Left ventricle myocardium inferior (tissue), 1 donor: ENCODE measurements at regions not wholly inside any gene's neighbourhood (a gene's known extent, or its start where the extent isn't known, plus 50 kb on each side); places are given as distances from the start of the nearest gene placed in this dataset.

Experiments used
- DNase-seq: peaks from one replicate; pipeline ENCODE4 v3.0.0-alpha.2; 2020
- H3K27ac ChIP-seq: fragments of 200-600 bp; replicated peaks from 2 replicates; pipeline ENCODE4 v1.8.0; 2021
- H3K27me3 ChIP-seq: fragments of 200-600 bp; 2 replicates; pipeline ENCODE4 v1.8.0; 2021; ENCODE audit warnings: low read depth
- H3K36me3 ChIP-seq: fragments of 200-600 bp; 2 replicates; pipeline ENCODE4 v1.8.0; 2021
- H3K4me1 ChIP-seq: fragments of 200-600 bp; 2 replicates; pipeline ENCODE4 v1.8.0; 2021
- H3K4me3 ChIP-seq: fragments of 200-600 bp; 2 replicates; pipeline ENCODE4 v1.8.0; 2021; ENCODE audit warnings: mild to moderate bottlenecking, moderate library complexity
- H3K9me3 ChIP-seq: fragments of 200-600 bp; replicated peaks from 2 replicates; pipeline ENCODE4 v1.8.0; 2021
- CTCF ChIP-seq: fragments of 200-600 bp; IDR thresholded peaks from 2 replicates; pipeline ENCODE4 v1.8.0; 2021; ENCODE audit warnings: antibody characterized with exemption, mild to moderate bottlenecking, borderline replicate concordance
- intact Hi-C: fragments of 100-400 bp; cut with micrococcal nuclease; formaldehyde crosslinking; loops from one replicate; pipeline ENCODE4 v1.11.0; 2022
- donor health status: DM: no; HTN: yes; CAD: no; lungs with severe emphysema.

GRCh38 chr7:21293771-21294170 is 134.1 kb upstream of the SP4 start:
- Histone ChIP-seq H3K27me3 (peaks cover 26% of the 10 kb centered on the region), H3K27ac (no peak overlapping the region), H3K36me3 (no peaks in the 10 kb centered on the region), H3K9me3 (no peaks in the 10 kb centered on the region), H3K4me1 (no peaks in the 10 kb centered on the region), H3K4me3 (no peak overlapping the region)
- no peak for TF ChIP-seq CTCF
- DNase-seq = no peak
- intact Hi-C loops = no loop called here

GRCh38 chr7:21299766-21300165 is 128.1 kb upstream of the SP4 start:
- TF ChIP-seq CTCF = no peak
- no peaks in the 10 kb centered on the region for H3K9me3 ChIP-seq
- no peak overlapping the region for H3K4me3 ChIP-seq
- H3K4me1 ChIP-seq = no peaks in the 10 kb centered on the region
- no peak for DNase-seq
- intact Hi-C loops = no loop called here
- H3K27ac ChIP-seq = no peak overlapping the region
- no peaks in the 10 kb centered on the region for H3K36me3 ChIP-seq
- peaks cover 30% of the 10 kb centered on the region for H3K27me3 ChIP-seq

GRCh38 chr7:21300692-21301091 is 127.2 kb upstream of the SP4 start:
- no peak overlapping the region for H3K27ac ChIP-seq
- intact Hi-C loops = no loop called here

GRCh38 chr7:21304808-21305375 is 123.0 kb upstream of the SP4 start:
- Histone ChIP-seq H3K27me3 (no peaks in the 10 kb centered on the region), H3K4me3 (no peak overlapping the region), H3K4me1 (no peaks in the 10 kb centered on the region), H3K27ac (no peak overlapping the region), H3K9me3 (peaks cover 12% of the 10 kb centered on the region), H3K36me3 (no peaks in the 10 kb centered on the region)
- intact Hi-C loops = no loop called here
- DNase-seq = no peak
- no peak for TF ChIP-seq CTCF

More at GRCh38 chr7:21300692-21301091, 127.2 kb upstream of the SP4 start:
- no peak overlapping the region for H3K4me3 ChIP-seq
- H3K27me3 ChIP-seq = peaks cover 25% of the 10 kb centered on the region
- no peaks in the 10 kb centered on the region for H3K36me3 ChIP-seq
- TF ChIP-seq CTCF = no peak
- no peaks in the 10 kb centered on the region for H3K9me3 ChIP-seq
- DNase-seq = no peak
- no peaks in the 10 kb centered on the region for H3K4me1 ChIP-seq

GRCh38 chr7:21305455-21306235 is 122.2 kb upstream of the SP4 start:
- intact Hi-C loops = no loop called here
- H3K9me3 ChIP-seq = peaks cover 12% of the 10 kb centered on the region
- no peak overlapping the region for H3K27ac ChIP-seq
- H3K27me3 ChIP-seq = no peaks in the 10 kb centered on the region
- TF ChIP-seq CTCF = no peak
- no peak overlapping the region for H3K4me3 ChIP-seq
- H3K36me3 ChIP-seq = no peaks in the 10 kb centered on the region
- no peak for DNase-seq
- H3K4me1 ChIP-seq = no peaks in the 10 kb centered on the region
